AG09309 (cell line): ENCODE measurements at regions not wholly inside any gene's neighbourhood (a gene's known extent, or its start where the extent isn't known, plus 50 kb on each side); places are given as distances from the start of the nearest gene placed in this dataset.
"Not testable (repeated sequence)": the region's sequence is repeated elsewhere in the genome, so short reads cannot be mapped to it uniquely, and the experiment has no call there.

Experiments
- DNase-seq: peaks from one replicate; pipeline ENCODE4 v3.0.0-alpha.2; 2010; ENCODE audit warnings: low read depth
- H3K4me3 ChIP-seq: 2 replicates; pipeline ENCODE4 v1.5.1; 2011; ENCODE audit warnings: mild to moderate bottlenecking, low read depth, low read length, moderate library complexity; ENCODE audit not compliant: control insufficient read depth
- CTCF ChIP-seq: IDR thresholded peaks from 2 replicates; pipeline ENCODE4 v1.5.1; 2011; ENCODE audit warnings: mild to moderate bottlenecking, low read depth, low read length, inconsistent platforms; ENCODE audit not compliant: insufficient read depth, control insufficient read depth; ENCODE audit errors: missing control alignments

GRCh38 chr16:17964196-17964595 is 372.3 kb downstream of the NPIPA8 start:
- no peak overlapping the region for H3K4me3 ChIP-seq
- TF ChIP-seq CTCF: no peak
- DNase-seq: no peak

GRCh38 chr16:17963185-17963836 is 373.2 kb downstream of the NPIPA8 start:
- no peak for DNase-seq
- H3K4me3 ChIP-seq: no peak overlapping the region
- no peak for TF ChIP-seq CTCF

GRCh38 chr16:17962726-17963125 is 373.8 kb downstream of the NPIPA8 start:
- TF ChIP-seq CTCF: no peak
- no peak for DNase-seq
- H3K4me3 ChIP-seq: no peak overlapping the region

- not testable (repeated sequence) for DNase-seq, H3K4me3 ChIP-seq
Observed at GRCh38 chr16:17961822-17962221, 374.7 kb downstream of the NPIPA8 start.

GRCh38 chr16:17951378-17951777 is 385.2 kb downstream of the NPIPA8 start:
- no peak for DNase-seq
- no peak for TF ChIP-seq CTCF
- no peak overlapping the region for H3K4me3 ChIP-seq

- DNase-seq: no peak
- TF ChIP-seq CTCF: no peak
- H3K4me3 ChIP-seq: no peak overlapping the region
Observed at GRCh38 chr16:17949982-17950250, 386.6 kb downstream of the NPIPA8 start.

GRCh38 chr16:17949141-17949981 is 387.2 kb downstream of the NPIPA8 start:
- no peak for DNase-seq
- H3K4me3 ChIP-seq: no peak overlapping the region
- TF ChIP-seq CTCF: no peak
